ENCODE measurements at regions not wholly inside any gene's neighbourhood (a gene's known extent, or its start where the extent isn't known, plus 50 kb on each side); places are given as distances from the start of the nearest gene placed in this dataset.

GRCh38 chr1:69269491-69269890 lies 298.2 kb upstream of the LRRC7 start:
- no peak for DNase-seq
- H3K27me3 ChIP-seq = no peaks in the 10 kb centered on the region

GRCh38 chr1:69271587-69272125 lies 296.1 kb upstream of the LRRC7 start:
- H3K27ac ChIP-seq = no peak overlapping the region
- WGBS, 2 donors = 10% methylated on average over 5 of the region's 5 CpGs
- no peak for FAIRE-seq
- no peaks in the 10 kb centered on the region for H3K9me3 ChIP-seq
- TF ChIP-seq CTCF (IDR thresholded peaks at IDR 0.05) = no peak
- ATAC-seq = peak; percentile 77 to 86 (median 84)
- no peak overlapping the region for H3K4me3 ChIP-seq
- intact Hi-C loops (cut with DNase I) = no loop called here
- peaks cover 0 to 23% (median 12%) of the 10 kb centered on the region in 3 donors for H3K4me1 ChIP-seq
- no peaks in the 10 kb centered on the region for H3K36me3 ChIP-seq
- no peaks in the 10 kb centered on the region for H3K27me3 ChIP-seq
- DNase-seq = peak in 1 of 6 donors; percentile 7

More at GRCh38 chr1:69269491-69269890, 298.2 kb upstream of the LRRC7 start:
- Histone ChIP-seq H3K4me3 (no peak overlapping the region), H3K4me1 (peaks cover 0 to 23% (median 15%) of the 10 kb centered on the region in 3 donors), H3K27ac (peak overlapping the region in 2 of 4 donors; percentile 13 to 42), H3K36me3 (no peaks in the 10 kb centered on the region), H3K9me3 (no peaks in the 10 kb centered on the region)
- FAIRE-seq = no peak
- WGBS, 2 donors = 12 to 17% methylated on average over 2 of the region's 2 CpGs
- no peak for TF ChIP-seq CTCF (IDR thresholded peaks at IDR 0.05)
- ATAC-seq = peak; percentile 55 to 80 (median 76)
- intact Hi-C loops (cut with DNase I) = no loop called here

- intact Hi-C loops (cut with DNase I) = no loop called here
- no peak for DNase-seq
- WGBS, 2 donors = 76 to 83% methylated on average over 4 of the region's 4 CpGs
- no peak for ATAC-seq
- Histone ChIP-seq H3K4me1 (peaks cover 0 to 23% (median 12%) of the 10 kb centered on the region in 3 donors), H3K27ac (no peak overlapping the region), H3K27me3 (no peaks in the 10 kb centered on the region), H3K9me3 (no peaks in the 10 kb centered on the region), H3K36me3 (no peaks in the 10 kb centered on the region), H3K4me3 (no peak overlapping the region)
- no peak for TF ChIP-seq CTCF (IDR thresholded peaks at IDR 0.05)
- FAIRE-seq = no peak
Measured at GRCh38 chr1:69272684-69273083, 295.0 kb upstream of the LRRC7 start.

- H3K27me3 ChIP-seq = no peaks in the 10 kb centered on the region
- DNase-seq (no peak), FAIRE-seq (no peak), ATAC-seq (no peak)
- no peak overlapping the region for H3K27ac ChIP-seq
- 93 to 100% methylated on average over 2 of the region's 2 CpGs for WGBS, 2 donors
- TF ChIP-seq CTCF (IDR thresholded peaks at IDR 0.05) = no peak
- intact Hi-C loops (cut with DNase I) = no loop called here
- no peak overlapping the region for H3K4me3 ChIP-seq
- H3K4me1 ChIP-seq = peaks cover 0 to 7% (median 5%) of the 10 kb centered on the region in 3 donors
- no peaks in the 10 kb centered on the region for H3K36me3 ChIP-seq
- H3K9me3 ChIP-seq = peaks cover 0 to 3% (median 0%) of the 10 kb centered on the region in 4 donors
Measured at GRCh38 chr1:69278923-69279322, 288.8 kb upstream of the LRRC7 start.

- H3K9me3 ChIP-seq = peaks cover 0 to 3% (median 0%) of the 10 kb centered on the region in 4 donors
- intact Hi-C loops (cut with DNase I) = no loop called here
- FAIRE-seq (no peak), DNase-seq (no peak), ATAC-seq (no peak)
- 28 to 31% methylated on average over 1 of the region's 1 CpG for WGBS, 2 donors
- H3K36me3 ChIP-seq = no peaks in the 10 kb centered on the region
- no peaks in the 10 kb centered on the region for H3K27me3 ChIP-seq
- H3K27ac ChIP-seq = no peak overlapping the region
- no peak for TF ChIP-seq CTCF (IDR thresholded peaks at IDR 0.05)
- H3K4me3 ChIP-seq = no peak overlapping the region
- H3K4me1 ChIP-seq = peaks cover 4 to 8% (median 7%) of the 10 kb centered on the region in 3 donors
Measured at GRCh38 chr1:69283516-69283915, 284.2 kb upstream of the LRRC7 start.

Measured in pancreas (tissue), 10 donors.